ENCODE measurements at regions not wholly inside any gene's neighbourhood (a gene's known extent, or its start where the extent isn't known, plus 50 kb on each side); places are given as distances from the start of the nearest gene placed in this dataset.
A peak's percentile ranks its signal among the peaks of the same experiment; 100 is the strongest.

GRCh38 chr22:44369293-44369661 lies 56.5 kb upstream of the SHISAL1 start:
- H3K9me2 ChIP-seq, result no peaks in the 10 kb centered on the region
- no peaks in the 10 kb centered on the region for H3K79me2 ChIP-seq (ENCODE audit: insufficient read depth)
- H3F3A ChIP-seq (replicated peaks; ENCODE audit: insufficient read depth), result peaks cover 3% of the 10 kb centered on the region
- 91% methylated on average over 6 of the region's 15 CpGs for WGBS (ENCODE audit: low lambda C conversion rate)
- H3K27ac ChIP-seq (ENCODE audit: low read depth in 2 of 2, low read length in 1 of 2), result no peak overlapping the region
- no peak overlapping the region for H2AFZ ChIP-seq (ENCODE audit: low read depth)
- H4K20me1 ChIP-seq (ENCODE audit: insufficient read depth), result no peaks in the 10 kb centered on the region
- no peaks in the 10 kb centered on the region for H3K9me3 ChIP-seq
- no peaks in the 10 kb centered on the region for H3K27me3 ChIP-seq (ENCODE audit: insufficient read depth)
- CTCF ChIA-PET, result interaction anchor here (0.7 to 4.3 kb wide), 6 partner anchors 9 to 301 kb away, joined by 3 to 22 read pairs (median 3); no protein-coding TSS in a partner anchor
- POLR2A ChIA-PET, result no interaction called here
- TF ChIP-seq CTCF (IDR thresholded peaks at IDR 0.05), result peak; percentile 30; the same call in 1 of the 2 replicates
- TF ChIP-seq MXI1 (IDR thresholded peaks at IDR 0.05; ENCODE audit: low read depth, low read length), result no peak
- no peak for DNase-seq
- H3K4me2 ChIP-seq, result no peak overlapping the region
- H3K4me3 ChIP-seq (ENCODE audit: low read depth in 2 of 2, low read length in 1 of 2), result no peak overlapping the region
- no peaks in the 10 kb centered on the region for H3K36me3 ChIP-seq (replicated peaks in 1 of 2; ENCODE audit: control insufficient read depth in 1 of 2, insufficient read depth in 2 of 2, low read length in 1 of 2)
- no peak overlapping the region for H3K9ac ChIP-seq
- peaks cover 0 to 25% of the 10 kb centered on the region in 2 experiments; a peak in 1 of 4 replicates for H3K4me1 ChIP-seq (ENCODE audit: control insufficient read depth in 1 of 2, insufficient read depth in 2 of 2, low read depth in 1 of 2, low read length in 1 of 2)

- no peak overlapping the region for H3K9ac ChIP-seq
- no peaks in the 10 kb centered on the region for H3K9me2 ChIP-seq
- no peak overlapping the region for H2AFZ ChIP-seq (ENCODE audit: low read depth)
- DNase-seq, result no peak
- peaks cover 4 to 30% of the 10 kb centered on the region in 2 experiments; a peak in 1 of 4 replicates for H3K4me1 ChIP-seq (ENCODE audit: control insufficient read depth in 1 of 2, insufficient read depth in 2 of 2, low read depth in 1 of 2, low read length in 1 of 2)
- no peaks in the 10 kb centered on the region for H3K9me3 ChIP-seq
- no peak overlapping the region for H3K4me3 ChIP-seq (ENCODE audit: low read depth in 2 of 2, low read length in 1 of 2)
- 81% methylated on average over 7 of the region's 16 CpGs for WGBS (ENCODE audit: low lambda C conversion rate)
- TF ChIP-seq FOSL2 (IDR thresholded peaks at IDR 0.05; ENCODE audit: borderline replicate concordance, low read depth), result no peak
- no peak for TF ChIP-seq FOXM1 (IDR thresholded peaks at IDR 0.05; ENCODE audit: low read depth)
- TF ChIP-seq RCOR1 (IDR thresholded peaks at IDR 0.05; ENCODE audit: low read length), result no peak
- TF ChIP-seq JUND (IDR thresholded peaks at IDR 0.05), result no peak
- TF ChIP-seq TEAD4 (IDR thresholded peaks at IDR 0.05; ENCODE audit: borderline replicate concordance, insufficient read depth), result no peak
- TF ChIP-seq USF1 (IDR thresholded peaks at IDR 0.05; ENCODE audit: borderline replicate concordance, low read depth), result no peak
- TF ChIP-seq ZBTB33 (IDR thresholded peaks at IDR 0.05; ENCODE audit: borderline replicate concordance, low read depth), result no peak
- no peak for TF ChIP-seq FOXJ3 (CRISPR knock-in tag; IDR thresholded peaks at IDR 0.05)
- TF ChIP-seq POLR2AphosphoS5 (IDR thresholded peaks at IDR 0.05; ENCODE audit: low read depth, low read length), result no peak
- no peak for TF ChIP-seq RFX5 (IDR thresholded peaks at IDR 0.05; ENCODE audit: low read length)
- TF ChIP-seq GATA2 (CRISPR knock-in tag; IDR thresholded peaks at IDR 0.05), result no peak
- TF ChIP-seq MEF2A (IDR thresholded peaks at IDR 0.05; ENCODE audit: borderline replicate concordance, low read depth), result no peak
- no peak for TF ChIP-seq IRF3 (IDR thresholded peaks at IDR 0.05; ENCODE audit: low read depth, low read length)
- no peaks in the 10 kb centered on the region for H3K27me3 ChIP-seq (ENCODE audit: insufficient read depth)
- CTCF ChIA-PET, result interaction anchor here (1.0 to 4.3 kb wide), 5 partner anchors 14 to 301 kb away, joined by 3 to 22 read pairs (median 3); no protein-coding TSS in a partner anchor
- H3K4me2 ChIP-seq, result no peak overlapping the region
- H3K79me2 ChIP-seq (ENCODE audit: insufficient read depth), result no peaks in the 10 kb centered on the region
- peaks cover 3% of the 10 kb centered on the region for H3F3A ChIP-seq (replicated peaks; ENCODE audit: insufficient read depth)
- H3K36me3 ChIP-seq (replicated peaks in 1 of 2; ENCODE audit: control insufficient read depth in 1 of 2, insufficient read depth in 2 of 2, low read length in 1 of 2), result no peaks in the 10 kb centered on the region
- H3K27ac ChIP-seq (ENCODE audit: low read depth in 2 of 2, low read length in 1 of 2), result no peak overlapping the region
- POLR2A ChIA-PET, result no interaction called here
- no peaks in the 10 kb centered on the region for H4K20me1 ChIP-seq (ENCODE audit: insufficient read depth)
These were observed 56.0 kb upstream of the SHISAL1 start for GRCh38 chr22:44368611-44369292.

Data from SK-N-SH (cell line).